ELF-1 (cell line): ENCODE measurements at regions not wholly inside any gene's neighbourhood (a gene's known extent, or its start where the extent isn't known, plus 50 kb on each side); places are given as distances from the start of the nearest gene placed in this dataset.

Experiments used
- DNase-seq: peaks from one replicate; pipeline ENCODE4 v3.0.0-alpha.2; 2016; ENCODE audit warnings: low read depth, low spot score

- no peak for DNase-seq
Measured at GRCh38 chr6:105966481-105966880, 119.7 kb upstream of the PRDM1 start.

- DNase-seq = no peak
Measured at GRCh38 chr6:105964979-105965760, 121.0 kb upstream of the PRDM1 start.

- DNase-seq = no peak
Measured at GRCh38 chr6:105954148-105954547, 132.0 kb upstream of the PRDM1 start.

- DNase-seq = no peak
Measured at GRCh38 chr6:105952772-105953690, 133.1 kb upstream of the PRDM1 start.

- no peak for DNase-seq
Measured at GRCh38 chr6:105952326-105952725, 133.8 kb upstream of the PRDM1 start.

GRCh38 chr6:105951322-105951721 lies 134.8 kb upstream of the PRDM1 start:
- no peak for DNase-seq

- DNase-seq = peak; percentile 44
Measured at GRCh38 chr6:105949869-105950268, 136.3 kb upstream of the PRDM1 start.

GRCh38 chr6:105943514-105943913 lies 142.6 kb upstream of the PRDM1 start:
- no peak for DNase-seq

- no peak for DNase-seq
Measured at GRCh38 chr6:105941621-105942412, 144.3 kb upstream of the PRDM1 start.

GRCh38 chr6:105940990-105941389 lies 145.1 kb upstream of the PRDM1 start:
- peak; percentile 56 for DNase-seq

GRCh38 chr6:105936972-105937371 lies 149.2 kb upstream of the PRDM1 start:
- no peak for DNase-seq

GRCh38 chr6:105935416-105935815 lies 150.7 kb upstream of the PRDM1 start:
- DNase-seq = no peak

- DNase-seq = no peak
Measured at GRCh38 chr6:105934708-105935107, 151.4 kb upstream of the PRDM1 start.

- DNase-seq = no peak
Measured at GRCh38 chr6:105932440-105932839, 153.7 kb upstream of the PRDM1 start.

GRCh38 chr6:105929626-105930025 lies 156.5 kb upstream of the PRDM1 start:
- DNase-seq = no peak

GRCh38 chr6:105926318-105926717 lies 159.8 kb upstream of the PRDM1 start:
- no peak for DNase-seq

- no peak for DNase-seq
Measured at GRCh38 chr6:105925706-105926105, 160.4 kb upstream of the PRDM1 start.

GRCh38 chr6:105921781-105922180 lies 164.4 kb upstream of the PRDM1 start:
- no peak for DNase-seq

GRCh38 chr6:105920071-105920470 lies 166.1 kb upstream of the PRDM1 start:
- no peak for DNase-seq

- no peak for DNase-seq
Measured at GRCh38 chr6:105917038-105917695, 169.0 kb upstream of the PRDM1 start.

- DNase-seq = no peak
Measured at GRCh38 chr6:105911106-105911629, 175.0 kb upstream of the PRDM1 start.
